Activated CD8-positive, alpha-beta memory T cell treated with anti-CD3 and anti-CD28 coated beads, Interleukin-2, amount 50 U/mL, for 24 hours (primary cell): ENCODE measurements at regions not wholly inside any gene's neighbourhood (a gene's known extent, or its start where the extent isn't known, plus 50 kb on each side); places are given as distances from the start of the nearest gene placed in this dataset.
"Not testable (repeated sequence)": the region's sequence is repeated elsewhere in the genome, so short reads cannot be mapped to it uniquely, and the experiment has no call there.

Experiments
- DNase-seq: peaks from one replicate; pipeline ENCODE4 v3.0.0-alpha.2; 2020; ENCODE audit errors: extremely low read depth

GRCh38 chr3:75241226-75241962 lies 422.7 kb upstream of the FRG2C start:
- not testable (repeated sequence) for DNase-seq

DNA sequence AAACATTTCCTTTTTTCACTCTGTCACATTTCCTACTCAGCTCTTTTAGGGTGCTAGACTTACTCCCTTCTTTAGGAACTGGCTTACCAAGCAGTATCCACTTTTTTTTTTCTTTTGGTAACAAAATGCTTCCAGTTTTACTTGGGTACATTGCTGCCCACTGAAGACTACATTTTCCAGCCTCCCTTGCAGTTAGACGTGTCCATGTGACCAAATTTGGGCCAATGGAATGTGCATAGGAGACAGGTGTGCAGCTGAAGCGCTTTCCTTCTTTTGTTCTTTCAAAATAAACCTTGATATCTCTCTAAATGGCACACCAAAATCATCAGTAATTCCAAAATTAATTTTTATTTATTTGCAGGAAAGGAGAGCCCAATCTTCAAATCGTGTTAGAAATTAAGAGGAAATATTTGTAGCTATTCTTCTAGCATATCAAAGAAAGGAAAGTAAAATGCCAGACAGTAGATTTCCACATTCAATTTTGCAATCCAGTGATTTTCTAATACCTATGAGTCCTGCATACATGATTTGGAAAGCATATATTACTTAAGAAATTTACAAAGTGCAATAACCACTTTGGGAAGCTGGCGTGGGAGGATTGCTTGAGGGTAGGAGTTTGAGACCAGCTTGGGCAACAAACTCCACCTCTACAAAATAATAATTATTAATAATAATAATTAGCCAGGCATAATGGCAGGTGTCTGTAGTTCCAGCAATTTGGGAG lies 422.0 kb upstream of the FRG2C start:
- no peak for DNase-seq

- DNase-seq = no peak
These were observed 415.2 kb upstream of the FRG2C start for GRCh38 chr3:75248974-75249373.

- DNase-seq = no peak
These were observed 409.4 kb upstream of the FRG2C start for GRCh38 chr3:75254685-75255084.

DNA sequence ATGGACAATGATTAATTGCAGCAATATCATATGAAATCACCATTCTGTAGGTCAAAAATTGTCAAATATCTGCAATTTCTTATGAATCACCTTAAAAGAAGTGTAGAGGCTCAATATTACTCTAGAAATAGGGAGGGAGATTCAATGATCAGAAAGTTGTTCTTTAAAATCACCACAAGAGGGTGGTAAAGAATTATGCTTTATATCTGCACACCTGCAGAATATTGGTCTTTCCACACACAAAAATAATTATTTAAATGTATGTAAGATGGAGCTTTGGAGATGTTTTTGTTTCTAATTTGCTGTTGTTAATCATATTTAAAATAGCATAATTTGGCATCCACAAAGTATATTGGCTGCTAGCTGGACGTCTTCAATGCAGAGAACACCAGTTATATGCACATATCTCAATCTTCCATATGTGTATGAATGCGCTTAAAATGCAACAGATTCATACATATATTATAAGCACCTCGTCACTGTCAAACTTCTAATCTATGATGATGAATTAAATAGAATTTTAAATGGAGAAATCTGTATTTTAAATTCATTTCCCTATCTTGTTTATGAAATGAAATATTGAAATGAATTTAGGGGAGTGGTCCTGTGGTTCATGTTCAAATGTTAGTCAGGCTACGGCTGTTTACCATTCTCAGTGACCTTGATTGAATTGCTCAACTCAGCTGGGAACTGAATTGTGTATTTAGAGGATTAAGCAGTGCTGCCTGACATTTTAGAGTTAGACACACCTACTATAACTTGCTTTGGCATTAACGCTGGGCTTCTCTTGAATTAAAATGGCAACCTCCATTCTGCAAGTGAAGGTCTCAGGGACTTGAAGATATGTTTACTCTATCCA lies 405.1 kb upstream of the FRG2C start:
- DNase-seq = not testable (repeated sequence)

DNA sequence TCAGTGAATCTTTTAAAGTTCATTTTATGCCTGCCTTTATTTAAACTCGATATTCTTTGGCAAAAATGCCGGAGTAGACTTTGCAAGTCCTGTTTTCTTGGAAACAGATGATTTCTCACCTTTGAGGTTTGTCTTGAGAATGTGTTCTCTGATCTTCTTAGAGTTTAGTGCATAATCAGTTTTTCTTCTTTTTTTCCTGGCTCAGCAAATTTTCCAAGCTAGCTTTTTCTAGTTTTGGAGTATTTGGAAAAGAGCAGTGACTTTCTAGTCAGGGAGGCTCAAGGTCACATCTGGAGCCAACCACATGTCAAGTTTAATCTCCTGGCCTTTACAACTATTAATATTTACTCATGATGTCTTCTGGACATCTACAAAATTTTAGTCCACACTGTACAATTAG lies 403.2 kb upstream of the FRG2C start:
- not testable (repeated sequence) for DNase-seq

DNA sequence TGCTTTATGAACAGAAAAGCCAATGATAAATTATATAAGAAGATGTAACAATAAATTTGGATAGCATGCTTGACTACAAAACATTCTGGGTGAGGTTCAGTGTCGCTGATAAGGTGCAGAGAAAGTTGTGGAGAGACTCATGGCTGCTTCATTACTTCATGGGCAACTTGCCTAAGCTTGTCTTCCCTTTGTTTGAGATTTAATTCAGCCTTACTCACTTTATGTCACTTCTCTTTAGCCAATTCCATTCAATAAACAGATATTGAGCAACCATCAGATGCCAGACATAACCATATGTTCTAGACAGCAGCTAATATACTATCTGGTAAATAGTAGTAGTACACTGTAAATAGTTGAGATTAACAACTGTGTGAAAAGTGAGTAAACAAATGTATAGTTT lies 401.5 kb upstream of the FRG2C start:
- no peak for DNase-seq

DNA sequence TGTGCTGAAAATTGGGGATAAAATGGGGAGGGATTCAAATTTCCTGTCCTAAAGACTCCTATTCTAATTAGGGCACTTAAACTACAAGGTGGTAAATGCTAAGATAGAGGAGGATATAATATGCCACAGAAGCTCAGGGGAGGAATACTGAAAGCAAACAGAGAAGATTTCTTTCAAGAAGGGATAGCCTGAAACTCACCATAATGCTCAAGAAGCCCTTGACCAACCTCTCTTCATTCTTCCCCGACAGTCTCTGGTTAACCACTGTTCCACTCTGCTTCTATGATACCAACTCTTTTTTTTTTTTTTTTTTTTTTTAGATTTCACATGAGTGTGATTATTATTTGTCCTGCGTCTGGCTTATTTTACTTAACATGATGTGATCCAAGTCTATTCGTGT lies 398.2 kb upstream of the FRG2C start:
- DNase-seq = no peak

DNA sequence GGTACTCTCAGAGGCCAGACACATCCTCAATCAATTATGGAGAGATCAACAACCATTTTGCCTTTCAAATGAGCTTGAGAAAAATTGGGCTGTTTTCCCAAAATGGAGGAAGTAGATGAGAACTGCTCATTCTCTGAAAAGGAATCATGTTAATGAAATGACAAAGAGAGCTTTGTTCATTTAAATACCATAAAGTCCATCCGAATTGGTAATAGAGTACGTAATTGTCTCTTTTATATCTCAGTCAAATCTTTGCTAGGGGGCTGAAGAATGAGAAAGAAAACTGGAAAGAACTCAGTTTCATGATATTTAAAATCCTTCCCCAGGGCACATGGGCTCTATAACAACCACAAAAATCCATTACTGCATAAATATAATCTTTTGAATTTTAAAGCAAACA lies 395.6 kb upstream of the FRG2C start:
- not testable (repeated sequence) for DNase-seq

DNA sequence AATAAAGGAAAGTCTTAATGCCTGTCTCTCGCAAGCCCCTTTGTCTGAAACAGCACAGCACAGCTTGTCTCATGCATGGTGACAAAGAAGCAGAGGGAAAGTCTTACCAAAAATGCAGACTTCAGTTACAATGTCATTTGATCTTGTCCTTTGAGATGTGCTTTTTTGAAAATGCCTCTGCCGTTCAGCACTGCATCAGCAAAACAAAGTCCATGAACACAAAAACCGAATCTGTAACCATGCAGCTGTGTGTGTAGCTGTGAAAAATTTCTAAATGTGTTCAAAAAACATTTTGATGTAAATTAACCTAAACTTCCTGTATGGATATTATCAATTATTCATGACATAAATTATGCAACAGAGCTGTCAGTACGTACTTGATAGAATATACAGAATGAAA lies 391.9 kb upstream of the FRG2C start:
- not testable (repeated sequence) for DNase-seq

- DNase-seq = no peak
These were observed 391.4 kb upstream of the FRG2C start for GRCh38 chr3:75272691-75273090.

GRCh38 chr3:75285531-75286148 lies 378.5 kb upstream of the FRG2C start:
- not testable (repeated sequence) for DNase-seq

DNA sequence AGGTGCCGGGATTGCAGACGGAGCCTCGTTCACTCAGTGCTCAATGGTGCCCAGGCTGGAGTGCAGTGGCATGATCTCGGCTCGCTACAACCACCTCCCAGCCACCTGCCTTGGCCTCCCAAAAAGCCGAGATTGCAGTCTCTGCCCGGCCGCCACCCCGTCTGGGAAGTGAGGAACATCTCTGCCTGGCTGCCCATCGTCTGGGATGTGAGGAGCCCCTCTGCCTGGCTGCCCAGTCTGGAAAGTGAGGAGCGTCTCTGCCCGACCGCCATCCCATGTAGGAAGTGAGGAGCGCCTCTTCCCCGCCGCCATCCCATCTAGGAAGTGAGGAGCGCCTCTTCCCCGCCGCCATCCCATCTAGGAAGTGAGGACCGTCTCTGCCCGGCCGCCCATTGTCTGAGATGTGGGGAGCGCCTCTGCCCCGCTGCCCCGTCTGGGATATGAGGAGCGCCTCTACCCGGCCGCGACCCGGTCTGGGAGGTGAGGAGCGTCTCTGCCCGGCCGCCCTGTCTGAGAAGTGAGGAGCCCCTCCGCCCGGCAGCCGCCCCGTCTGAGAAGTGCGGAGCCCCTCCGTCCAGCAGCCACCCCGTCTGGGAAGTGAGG lies 375.1 kb upstream of the FRG2C start:
- not testable (repeated sequence) for DNase-seq

DNA sequence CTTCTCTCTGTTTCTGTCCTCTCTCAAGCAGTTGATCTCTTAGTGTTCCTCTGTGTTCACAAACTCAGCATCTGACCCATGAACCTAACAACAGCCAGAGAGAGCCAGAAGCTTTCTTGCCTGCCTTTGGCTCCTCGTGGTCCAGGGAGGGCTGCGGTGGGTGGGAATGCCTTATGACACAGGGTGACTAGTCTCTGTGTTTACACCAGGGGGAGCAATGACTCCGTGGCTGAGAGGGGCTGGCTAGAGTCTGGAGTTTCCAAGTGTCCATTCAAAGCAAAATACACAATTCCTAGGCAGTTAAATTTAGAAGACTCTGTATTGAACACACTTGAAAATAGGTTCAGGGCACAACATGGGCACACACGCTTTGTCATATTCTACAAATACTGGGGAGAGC lies 370.0 kb upstream of the FRG2C start:
- no peak for DNase-seq

DNA sequence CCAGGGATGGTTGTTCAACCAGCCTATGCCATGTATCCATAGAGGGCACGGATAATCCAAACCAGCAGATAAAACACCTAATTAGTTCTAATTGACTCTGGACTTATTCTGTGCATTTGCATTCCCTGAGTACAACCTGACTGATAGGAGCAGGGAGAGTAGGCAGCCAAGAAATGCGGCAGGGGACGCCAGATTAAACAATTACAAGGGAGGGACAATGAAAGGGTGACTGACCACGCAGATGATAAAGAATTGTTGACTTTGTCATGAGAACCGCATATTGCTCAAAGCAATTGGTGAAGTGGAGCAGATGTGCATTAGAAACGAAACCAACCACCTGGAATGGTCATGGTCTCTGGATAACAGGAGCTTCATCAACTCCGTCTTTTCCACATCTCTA lies 369.1 kb upstream of the FRG2C start:
- DNase-seq = no peak

DNA sequence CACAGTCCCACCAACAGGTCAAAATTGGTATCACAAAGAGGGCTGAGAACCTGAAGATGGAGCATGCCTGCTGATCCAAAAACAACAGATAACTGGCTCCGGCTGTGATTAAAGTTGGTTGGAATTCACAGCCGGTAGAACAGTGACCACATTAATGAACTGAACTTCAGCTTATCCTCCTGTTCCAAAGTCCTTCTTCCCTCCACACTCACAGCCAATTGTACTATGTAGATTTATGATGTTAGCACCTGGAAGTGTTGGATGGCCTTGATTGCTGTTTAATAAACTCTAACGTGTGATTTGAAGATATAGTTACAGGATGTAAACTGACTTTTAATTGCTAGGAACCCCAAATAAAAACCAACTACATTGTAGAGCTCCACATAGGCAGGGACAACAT lies 367.3 kb upstream of the FRG2C start:
- DNase-seq = no peak

- DNase-seq = no peak
These were observed 363.5 kb upstream of the FRG2C start for GRCh38 chr3:75300606-75301005.

DNA sequence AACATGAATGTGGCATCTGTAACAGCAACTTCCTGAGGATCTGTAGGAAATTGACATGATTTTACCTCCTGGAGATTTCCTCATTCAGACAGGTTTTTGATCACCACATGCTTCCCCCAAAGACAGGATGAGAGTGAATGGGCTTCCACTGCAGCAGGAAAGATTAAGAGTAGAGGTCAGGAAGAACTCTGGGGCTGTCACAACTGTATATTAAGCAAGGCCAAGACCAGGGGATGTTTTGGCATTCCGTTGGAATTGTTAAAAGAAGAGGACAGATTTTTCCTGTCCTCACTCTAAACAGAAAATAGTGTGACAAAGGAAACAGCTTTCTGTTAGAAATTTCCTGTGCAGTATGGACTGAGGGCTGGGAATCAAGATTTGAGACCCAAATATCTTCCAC lies 363.1 kb upstream of the FRG2C start:
- DNase-seq = not testable (repeated sequence)

GRCh38 chr3:75303741-75304140 lies 360.4 kb upstream of the FRG2C start:
- no peak for DNase-seq

DNA sequence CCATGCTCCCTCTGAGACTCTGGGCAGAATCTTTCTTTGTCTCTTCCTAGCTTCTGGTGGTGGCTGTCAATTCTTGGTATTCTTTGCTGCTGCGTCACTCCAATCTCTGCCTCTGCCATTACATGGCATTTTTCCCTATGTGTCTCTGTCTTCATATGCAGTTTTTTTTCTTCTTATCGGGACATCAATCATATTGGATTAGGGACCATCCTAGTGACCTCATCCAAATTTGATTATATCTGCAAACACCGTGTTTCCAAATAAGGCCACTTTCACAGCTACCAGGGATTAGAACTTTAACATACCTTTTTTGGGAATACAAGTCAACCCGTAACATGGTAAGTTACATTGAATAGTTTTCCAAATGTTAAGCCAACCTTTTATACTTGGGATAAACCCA lies 358.2 kb upstream of the FRG2C start:
- no peak for DNase-seq

- not testable (repeated sequence) for DNase-seq
These were observed 352.8 kb upstream of the FRG2C start for GRCh38 chr3:75311306-75311705.

- not testable (repeated sequence) for DNase-seq
These were observed 351.7 kb upstream of the FRG2C start for GRCh38 chr3:75312469-75312868.
